ENCODE measurements at regions not wholly inside any gene's neighbourhood (a gene's known extent, or its start where the extent isn't known, plus 50 kb on each side); places are given as distances from the start of the nearest gene placed in this dataset.

DNA sequence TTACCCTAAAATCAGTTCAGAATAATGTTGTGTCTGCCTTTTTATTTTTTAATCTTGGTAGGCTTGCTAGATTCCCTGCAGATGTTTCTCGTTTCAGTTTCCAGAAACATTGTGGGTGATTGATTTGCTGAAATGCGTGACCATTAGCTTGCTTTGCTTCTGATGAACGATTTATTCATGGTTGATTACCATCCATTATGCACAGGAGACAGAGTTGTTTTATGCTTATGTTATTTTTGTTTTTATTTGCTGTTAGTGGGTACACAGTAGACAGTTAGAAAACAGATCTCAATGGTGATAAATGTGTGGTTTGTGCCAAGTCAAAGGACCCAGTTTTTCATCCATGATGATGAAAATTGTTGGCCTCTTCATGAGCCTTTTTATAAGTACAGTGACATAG lies 455.6 kb upstream of the BOD1L1 start:
- Histone ChIP-seq H3K27me3 (replicated peaks in 1 of 7) (no peaks in the 10 kb centered on the region), H3K4me3 (no peak overlapping the region), H3K36me3 (no peaks in the 10 kb centered on the region), H3K27ac (no peak overlapping the region), H3K4me1 (peaks cover 0 to 5% (median 0%) of the 10 kb centered on the region in 6 donors), H3K9me3 (peaks cover 0 to 4% (median 0%) of the 10 kb centered on the region in 8 donors)
- intact Hi-C loops (cut with DNase I; ENCODE audit: low total_unique reads), result no loop called here
- 60 to 77% (median 72%) methylated on average over 3 of the region's 3 CpGs for WGBS, 5 donors
- TF ChIP-seq POLR2A (IDR thresholded peaks at IDR 0.05) (no peak), CTCF (IDR thresholded peaks at IDR 0.05 in 8 of 11, conservative IDR thresholded peaks at IDR 0.05 in 3 of 11) (no peak), POLR2AphosphoS5 (IDR thresholded peaks at IDR 0.05) (no peak)
- DNase-seq, result no peak

GRCh38 chr4:14084598-14084997 lies 457.1 kb upstream of the BOD1L1 start:
- intact Hi-C loops (cut with DNase I; ENCODE audit: low total_unique reads), result no loop called here
- no peak overlapping the region for H3K4me3 ChIP-seq
- H3K27me3 ChIP-seq (replicated peaks in 1 of 7), result no peaks in the 10 kb centered on the region
- no peaks in the 10 kb centered on the region for H3K36me3 ChIP-seq
- 81 to 92% (median 87%) methylated on average over 2 of the region's 2 CpGs for WGBS, 5 donors
- no peak overlapping the region for H3K27ac ChIP-seq
- H3K4me1 ChIP-seq, result peaks cover 0 to 5% (median 0%) of the 10 kb centered on the region in 6 donors
- DNase-seq, result no peak
- peaks cover 0 to 4% (median 0%) of the 10 kb centered on the region in 8 donors for H3K9me3 ChIP-seq
- no peak for TF ChIP-seq POLR2AphosphoS5 (IDR thresholded peaks at IDR 0.05)
- no peak for TF ChIP-seq CTCF (IDR thresholded peaks at IDR 0.05 in 8 of 11, conservative IDR thresholded peaks at IDR 0.05 in 3 of 11)
- no peak for TF ChIP-seq POLR2A (IDR thresholded peaks at IDR 0.05)

- Histone ChIP-seq H3K27me3 (replicated peaks in 1 of 7) (no peaks in the 10 kb centered on the region), H3K36me3 (no peaks in the 10 kb centered on the region), H3K4me1 (peaks cover 0 to 5% (median 0%) of the 10 kb centered on the region in 6 donors), H3K4me3 (no peak overlapping the region), H3K27ac (no peak overlapping the region), H3K9me3 (peaks cover 0 to 4% (median 0%) of the 10 kb centered on the region in 8 donors)
- intact Hi-C loops (cut with DNase I; ENCODE audit: low total_unique reads), result no loop called here
- TF ChIP-seq POLR2AphosphoS5 (IDR thresholded peaks at IDR 0.05) (no peak), POLR2A (IDR thresholded peaks at IDR 0.05) (no peak), CTCF (IDR thresholded peaks at IDR 0.05 in 8 of 11, conservative IDR thresholded peaks at IDR 0.05 in 3 of 11) (no peak)
- WGBS, 5 donors, result 71 to 79% (median 76%) methylated on average over 2 of the region's 2 CpGs
- no peak for DNase-seq
Observed at GRCh38 chr4:14087459-14087858, 459.9 kb upstream of the BOD1L1 start.

- 83 to 95% (median 90%) methylated on average over 1 of the region's 1 CpG for WGBS, 5 donors
- no peak for DNase-seq
Observed at GRCh38 chr4:14087921-14088320, 460.4 kb upstream of the BOD1L1 start.

More at GRCh38 chr4:14087921-14088320, 460.4 kb upstream of the BOD1L1 start:
- Histone ChIP-seq H3K27ac (no peak overlapping the region), H3K4me3 (no peak overlapping the region), H3K27me3 (replicated peaks in 1 of 7) (no peaks in the 10 kb centered on the region), H3K9me3 (peaks cover 0 to 4% (median 0%) of the 10 kb centered on the region in 8 donors), H3K36me3 (no peaks in the 10 kb centered on the region), H3K4me1 (peaks cover 0 to 5% (median 0%) of the 10 kb centered on the region in 6 donors)
- no peak for TF ChIP-seq POLR2AphosphoS5 (IDR thresholded peaks at IDR 0.05)
- TF ChIP-seq POLR2A (IDR thresholded peaks at IDR 0.05), result no peak
- TF ChIP-seq CTCF (IDR thresholded peaks at IDR 0.05 in 8 of 11, conservative IDR thresholded peaks at IDR 0.05 in 3 of 11), result no peak
- intact Hi-C loops (cut with DNase I; ENCODE audit: low total_unique reads), result no loop called here

Data from spleen (tissue), 11 donors.